HL-60 (cell line): ENCODE measurements at regions not wholly inside any gene's neighbourhood (a gene's known extent, or its start where the extent isn't known, plus 50 kb on each side); places are given as distances from the start of the nearest gene placed in this dataset.
"Not testable (repeated sequence)": the region's sequence is repeated elsewhere in the genome, so short reads cannot be mapped to it uniquely, and the experiment has no call there.

Source experiments
- DNase-seq, 2 experiments: peaks; one replicate each; pipeline ENCODE4 v3.0.0-alpha.2; 2010 to 2020; ENCODE audit warnings: low read depth in 1 of 2, low spot score in 1 of 2
- H3K27ac ChIP-seq: fragments of 250-450 bp; sonication (Bioruptor Pico); replicated peaks from 2 replicates; pipeline ENCODE4 v1.5.1; 2020; ENCODE audit warnings: mild to moderate bottlenecking, moderate library complexity
- H3K27me3 ChIP-seq: fragments of 250-450 bp; sonication (Bioruptor Pico); 2 replicates; pipeline ENCODE4 v1.5.1; 2021; ENCODE audit warnings: mild to moderate bottlenecking, moderate library complexity; ENCODE audit not compliant: insufficient read depth, poor library complexity, severe bottlenecking
- H3K4me3 ChIP-seq: replicated peaks from 2 replicates; pipeline ENCODE4 v1.5.1; 2011; ENCODE audit warnings: mild to moderate bottlenecking, control low read depth, low read length; ENCODE audit not compliant: insufficient read depth
- GABPA ChIP-seq: IDR thresholded peaks from 2 replicates; pipeline ENCODE4 v1.6.1; 2012; ENCODE audit warnings: low read depth
- POLR2AphosphoS5 ChIP-seq: IDR thresholded peaks from 2 replicates; pipeline ENCODE4 v1.6.1; 2012; ENCODE audit warnings: low read depth
- REST ChIP-seq: IDR thresholded peaks from 2 replicates; pipeline ENCODE4 v1.6.1; 2012; ENCODE audit warnings: low read depth; ENCODE audit not compliant: insufficient replicate concordance
- SPI1 ChIP-seq: IDR thresholded peaks from 2 replicates; pipeline ENCODE4 v1.6.1; 2012; ENCODE audit warnings: low read depth, mild to moderate bottlenecking, borderline replicate concordance
- TF ChIP-seq, protein P1 (sequence below): IDR thresholded peaks from one replicate; pipeline ENCODE4 v1.5.1; 2011; ENCODE audit warnings: low read length, control low read depth, inconsistent platforms; ENCODE audit not compliant: insufficient read depth

DNA sequence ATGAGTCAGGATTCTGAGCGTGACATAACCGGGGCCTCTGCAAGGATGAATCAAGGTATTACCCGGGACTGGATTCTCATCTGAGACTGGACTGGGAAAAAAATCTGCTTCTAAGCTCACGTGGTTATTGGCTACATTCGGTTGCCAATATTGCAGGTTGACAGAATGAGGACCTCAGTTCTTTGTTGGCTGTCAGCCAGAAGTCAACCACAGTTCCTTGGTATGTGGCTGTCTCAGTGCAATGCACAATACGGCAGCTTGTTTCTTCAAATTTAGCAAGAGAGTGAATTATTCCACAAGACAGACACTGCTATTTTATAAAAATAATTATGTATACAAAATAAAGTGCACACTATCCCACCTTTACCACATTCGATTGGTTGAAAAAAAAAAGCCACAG lies 424.2 kb downstream of the KLHL4 start:
- peak in 1 of 2 experiments; percentile 57 for DNase-seq
- H3K27me3 ChIP-seq, result no peaks in the 10 kb centered on the region
- no peak overlapping the region for H3K4me3 ChIP-seq
- TF ChIP-seq REST (no peak), POLR2AphosphoS5 (no peak), GABPA (no peak), SPI1 (no peak)
- TF ChIP-seq, protein P1, sequence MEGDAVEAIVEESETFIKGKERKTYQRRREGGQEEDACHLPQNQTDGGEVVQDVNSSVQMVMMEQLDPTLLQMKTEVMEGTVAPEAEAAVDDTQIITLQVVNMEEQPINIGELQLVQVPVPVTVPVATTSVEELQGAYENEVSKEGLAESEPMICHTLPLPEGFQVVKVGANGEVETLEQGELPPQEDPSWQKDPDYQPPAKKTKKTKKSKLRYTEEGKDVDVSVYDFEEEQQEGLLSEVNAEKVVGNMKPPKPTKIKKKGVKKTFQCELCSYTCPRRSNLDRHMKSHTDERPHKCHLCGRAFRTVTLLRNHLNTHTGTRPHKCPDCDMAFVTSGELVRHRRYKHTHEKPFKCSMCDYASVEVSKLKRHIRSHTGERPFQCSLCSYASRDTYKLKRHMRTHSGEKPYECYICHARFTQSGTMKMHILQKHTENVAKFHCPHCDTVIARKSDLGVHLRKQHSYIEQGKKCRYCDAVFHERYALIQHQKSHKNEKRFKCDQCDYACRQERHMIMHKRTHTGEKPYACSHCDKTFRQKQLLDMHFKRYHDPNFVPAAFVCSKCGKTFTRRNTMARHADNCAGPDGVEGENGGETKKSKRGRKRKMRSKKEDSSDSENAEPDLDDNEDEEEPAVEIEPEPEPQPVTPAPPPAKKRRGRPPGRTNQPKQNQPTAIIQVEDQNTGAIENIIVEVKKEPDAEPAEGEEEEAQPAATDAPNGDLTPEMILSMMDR, result no peak
- H3K27ac ChIP-seq, result no peak overlapping the region

- no peak for DNase-seq
- H3K4me3 ChIP-seq, result no peak overlapping the region
- no peak overlapping the region for H3K27ac ChIP-seq
- TF ChIP-seq, protein P1, result no peak
- TF ChIP-seq SPI1 (no peak), POLR2AphosphoS5 (no peak), GABPA (no peak), REST (no peak)
- H3K27me3 ChIP-seq, result no peaks in the 10 kb centered on the region
These were observed 443.9 kb downstream of the KLHL4 start for GRCh38 chrX:87961471-87961870.

DNA sequence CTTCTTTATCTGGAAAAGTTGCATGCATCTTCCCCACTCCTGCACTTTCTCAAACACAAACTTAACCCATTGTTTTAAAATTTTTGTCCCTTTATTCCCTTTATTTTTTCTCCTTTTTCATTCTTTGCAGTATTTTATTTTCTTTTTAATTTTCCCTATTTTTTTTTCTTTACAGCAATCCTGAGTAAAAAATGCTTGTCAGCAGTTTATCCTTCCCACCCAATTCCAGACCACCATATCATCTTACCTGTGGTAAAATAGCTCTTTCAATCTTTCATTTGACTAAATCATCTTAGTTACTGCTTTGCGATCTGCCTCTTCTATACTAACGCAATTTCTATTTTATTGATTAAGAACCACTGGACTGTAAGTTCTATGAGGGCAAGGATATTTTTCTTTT lies 450.5 kb downstream of the KLHL4 start:
- no peak overlapping the region for H3K27ac ChIP-seq
- no peak overlapping the region for H3K4me3 ChIP-seq
- no peaks in the 10 kb centered on the region for H3K27me3 ChIP-seq
- DNase-seq, result no peak
- TF ChIP-seq SPI1, result no peak
- TF ChIP-seq GABPA, result no peak
- TF ChIP-seq REST, result no peak
- TF ChIP-seq POLR2AphosphoS5, result no peak
- TF ChIP-seq, protein P1, result no peak

DNA sequence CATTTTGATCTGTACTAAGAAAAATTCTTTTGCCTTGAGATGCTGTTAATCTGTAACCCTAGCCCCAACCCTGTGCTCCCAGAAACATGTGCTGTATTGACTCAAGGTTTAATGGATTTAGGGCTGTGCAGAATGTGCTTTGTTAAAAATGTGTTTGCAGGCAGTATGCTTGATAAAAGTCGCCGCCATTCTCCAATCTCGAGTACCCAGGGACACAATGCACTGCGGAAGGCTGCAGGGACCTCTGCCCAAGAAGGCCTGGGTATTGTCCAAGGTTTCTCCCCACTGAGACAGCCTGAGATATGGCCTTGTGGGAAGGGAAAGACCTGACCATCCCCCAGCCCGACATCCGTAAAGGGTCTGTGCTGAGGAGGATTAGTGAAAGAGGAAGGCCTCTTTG lies 454.5 kb downstream of the KLHL4 start:
- not testable (repeated sequence) for H3K4me3 ChIP-seq, DNase-seq, H3K27ac ChIP-seq, H3K27me3 ChIP-seq
